ENCODE measurements at regions not wholly inside any gene's neighbourhood (a gene's known extent, or its start where the extent isn't known, plus 50 kb on each side); places are given as distances from the start of the nearest gene placed in this dataset.

- Histone ChIP-seq H3K27ac (ENCODE audit: low read depth in 1 of 2, low read length in 2 of 2) (no peak overlapping the region), H3K4me3 (ENCODE audit: low read length) (no peak overlapping the region), H3K4me1 (ENCODE audit: insufficient read depth, low read length) (no peaks in the 10 kb centered on the region), H3K9me3 (ENCODE audit: control insufficient read depth in 1 of 2, insufficient read depth in 1 of 2, low read length in 2 of 2) (no peaks in the 10 kb centered on the region), H3K36me3 (ENCODE audit: insufficient read depth, low read length) (no peaks in the 10 kb centered on the region), H3K27me3 (ENCODE audit: control insufficient read depth in 1 of 2, insufficient read depth in 2 of 2, low read length in 2 of 2) (no peaks in the 10 kb centered on the region)
- CTCF ChIA-PET: interaction anchor here (1.0 to 1.4 kb wide), 2 partner anchors 9 to 52 kb away, joined by 3 to 4 read pairs; no protein-coding TSS in a partner anchor
- Mint-ChIP-seq H3K4me3 (no peak overlapping the region), H3K27me3 (peaks cover 24% of the 10 kb centered on the region), H3K4me1 (ENCODE audit: low read depth) (no peaks in the 10 kb centered on the region), H3K27ac (no peak overlapping the region), H3K36me3 (ENCODE audit: low read depth) (no peaks in the 10 kb centered on the region), H3K9me3 (no peaks in the 10 kb centered on the region)
- no peak for DNase-seq
- no peak for ATAC-seq (ENCODE audit: poor library complexity)
- POLR2A ChIA-PET: no interaction called here
- intact Hi-C loops (cut with DNase I, micrococcal nuclease): no loop called here
- TF ChIP-seq CTCF (IDR thresholded peaks at IDR 0.05): no peak
Measured at GRCh38 chr10:10326116-10326515, 691.6 kb upstream of the CELF2 start.

- Histone ChIP-seq H3K27ac (ENCODE audit: low read depth in 1 of 2, low read length in 2 of 2) (no peak overlapping the region), H3K9me3 (ENCODE audit: control insufficient read depth in 1 of 2, insufficient read depth in 1 of 2, low read length in 2 of 2) (no peaks in the 10 kb centered on the region), H3K27me3 (ENCODE audit: control insufficient read depth in 1 of 2, insufficient read depth in 2 of 2, low read length in 2 of 2) (no peaks in the 10 kb centered on the region), H3K4me1 (ENCODE audit: insufficient read depth, low read length) (no peaks in the 10 kb centered on the region), H3K36me3 (ENCODE audit: insufficient read depth, low read length) (no peaks in the 10 kb centered on the region), H3K4me3 (ENCODE audit: low read length) (no peak overlapping the region)
- Mint-ChIP-seq H3K9me3 (no peaks in the 10 kb centered on the region), H3K36me3 (ENCODE audit: low read depth) (no peaks in the 10 kb centered on the region), H3K27me3 (peaks cover 12% of the 10 kb centered on the region), H3K4me1 (ENCODE audit: low read depth) (no peaks in the 10 kb centered on the region), H3K4me3 (no peak overlapping the region), H3K27ac (no peak overlapping the region)
- ATAC-seq (ENCODE audit: poor library complexity): no peak
- DNase-seq: no peak
- no peak for TF ChIP-seq CTCF (IDR thresholded peaks at IDR 0.05)
- POLR2A ChIA-PET: no interaction called here
- intact Hi-C loops (cut with DNase I, micrococcal nuclease): no loop called here
- CTCF ChIA-PET: interaction anchor here (0.9 kb wide), 1 partner anchor 10 kb away, joined by 3 read pairs; no protein-coding TSS in a partner anchor
Measured at GRCh38 chr10:10327934-10328333, 689.7 kb upstream of the CELF2 start.

DNA sequence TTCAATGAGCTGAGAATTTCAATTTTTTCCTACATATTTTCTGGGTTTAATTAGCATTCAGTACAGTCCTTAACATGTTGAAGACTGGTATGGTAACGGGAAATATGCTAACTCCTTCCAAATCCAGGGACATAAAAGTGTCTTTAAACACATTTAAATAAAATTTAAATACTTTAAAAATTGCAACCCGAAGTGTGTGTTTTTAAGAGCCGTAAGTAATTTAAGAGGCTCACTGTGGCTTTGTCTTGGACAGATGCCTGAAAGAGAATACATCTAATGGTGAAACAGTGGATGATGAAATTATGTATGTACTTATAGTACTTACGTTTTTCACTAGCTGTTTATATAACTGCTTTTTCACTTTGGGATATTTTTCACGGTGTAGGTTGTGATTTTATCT is 687.3 kb upstream of the CELF2 start:
- intact Hi-C loops (cut with DNase I, micrococcal nuclease): no loop called here

More for the DNA sequence above, 687.3 kb upstream of the CELF2 start:
- DNase-seq (no peak), ATAC-seq (ENCODE audit: poor library complexity) (no peak)
- Histone ChIP-seq H3K4me3 (ENCODE audit: low read length) (no peak overlapping the region), H3K27ac (ENCODE audit: low read depth in 1 of 2, low read length in 2 of 2) (no peak overlapping the region), H3K9me3 (ENCODE audit: control insufficient read depth in 1 of 2, insufficient read depth in 1 of 2, low read length in 2 of 2) (no peaks in the 10 kb centered on the region), H3K36me3 (ENCODE audit: insufficient read depth, low read length) (no peaks in the 10 kb centered on the region), H3K4me1 (ENCODE audit: insufficient read depth, low read length) (no peaks in the 10 kb centered on the region), H3K27me3 (ENCODE audit: control insufficient read depth in 1 of 2, insufficient read depth in 2 of 2, low read length in 2 of 2) (no peaks in the 10 kb centered on the region)
- Mint-ChIP-seq H3K4me1 (ENCODE audit: low read depth) (no peaks in the 10 kb centered on the region), H3K27ac (no peak overlapping the region), H3K9me3 (no peaks in the 10 kb centered on the region), H3K4me3 (no peak overlapping the region), H3K27me3 (peaks cover 9% of the 10 kb centered on the region), H3K36me3 (ENCODE audit: low read depth) (no peaks in the 10 kb centered on the region)
- TF ChIP-seq CTCF (IDR thresholded peaks at IDR 0.05): no peak
- ChIA-PET CTCF (no interaction called here), POLR2A (no interaction called here)

All from CD4-positive, alpha-beta T cell (primary cell).